HepG2 (cell line): ENCODE measurements at regions not wholly inside any gene's neighbourhood (a gene's known extent, or its start where the extent isn't known, plus 50 kb on each side); places are given as distances from the start of the nearest gene placed in this dataset.

Source experiments
- ARNT ChIP-seq: fragments of 450-650 bp; IDR thresholded peaks from 2 replicates; pipeline ENCODE4 v1.6.1; 2017
- CTCF ChIP-seq: sonication (generic); formaldehyde crosslinking; IDR thresholded peaks from 2 replicates; pipeline ENCODE4 v1.5.0; 2020; ENCODE audit warnings: mild to moderate bottlenecking, missing genetic modification reagents, moderate library complexity
- FOXP4 ChIP-seq: sonication (generic); formaldehyde crosslinking; IDR thresholded peaks from 2 replicates; pipeline ENCODE4 v1.4.0; 2020; ENCODE audit warnings: missing genetic modification reagents
- PAWR ChIP-seq: sonication (generic); formaldehyde crosslinking; IDR thresholded peaks from 2 replicates; pipeline ENCODE4 v1.4.0; 2020; ENCODE audit warnings: missing genetic modification reagents, mild to moderate bottlenecking, borderline replicate concordance
- PHF21A ChIP-seq: sonication (generic); formaldehyde crosslinking; IDR thresholded peaks from 2 replicates; pipeline ENCODE4 v1.5.0; 2020; ENCODE audit warnings: mild to moderate bottlenecking, missing genetic modification reagents
- RBFOX2 ChIP-seq: fragments of 200-400 bp; formaldehyde crosslinking; IDR thresholded peaks from 2 replicates; pipeline ENCODE4 v1.6.1; 2017; ENCODE audit warnings: low read depth, mild to moderate bottlenecking, low read length
- SNAPC4 ChIP-seq: sonication (generic); formaldehyde crosslinking; IDR thresholded peaks from 2 replicates; pipeline ENCODE4 v1.4.0; 2020; ENCODE audit warnings: mild to moderate bottlenecking, missing genetic modification reagents
- TAF15 ChIP-seq: fragments of 200-400 bp; formaldehyde crosslinking; IDR thresholded peaks from one replicate; pipeline ENCODE4 v1.6.1; 2018; ENCODE audit warnings: mild to moderate bottlenecking, low read depth, low read length; ENCODE audit not compliant: poor library complexity, severe bottlenecking
- XRCC5 ChIP-seq: fragments of 200-400 bp; formaldehyde crosslinking; optimal IDR thresholded peaks from 2 replicates; pipeline ENCODE3; 2017; ENCODE audit warnings: mild to moderate bottlenecking, low read length
- ZFP36 ChIP-seq: fragments of 150-350 bp; IDR thresholded peaks from 2 replicates; pipeline ENCODE4 v1.6.1; 2018; ENCODE audit warnings: borderline replicate concordance, low read length, low read depth; ENCODE audit not compliant: partially characterized antibody
- ZFP41 ChIP-seq: sonication (generic); formaldehyde crosslinking; IDR thresholded peaks from 2 replicates; pipeline ENCODE4 v1.4.0; 2020; ENCODE audit warnings: mild to moderate bottlenecking, missing genetic modification reagents, borderline replicate concordance
- ZKSCAN1 ChIP-seq: fragments of 150-350 bp; IDR thresholded peaks from 2 replicates; pipeline ENCODE4 v1.6.1; 2014; ENCODE audit warnings: low read length
- ZMAT3 ChIP-seq: sonication (generic); formaldehyde crosslinking; conservative IDR thresholded peaks from 2 replicates; pipeline ENCODE4 v1.7.0; 2021; ENCODE audit warnings: missing genetic modification reagents
- ZMYM3 ChIP-seq: sonication (generic); formaldehyde crosslinking; IDR thresholded peaks from 2 replicates; pipeline ENCODE4 v1.5.1; 2020; ENCODE audit warnings: mild to moderate bottlenecking, missing genetic modification reagents
- ZNF121 ChIP-seq: sonication (generic); formaldehyde crosslinking; IDR thresholded peaks from 2 replicates; pipeline ENCODE4 v1.5.0; 2020; ENCODE audit warnings: mild to moderate bottlenecking, missing genetic modification reagents
- ZNF20 ChIP-seq: sonication (generic); formaldehyde crosslinking; IDR thresholded peaks from 2 replicates; pipeline ENCODE4 v1.4.0; 2020; ENCODE audit warnings: mild to moderate bottlenecking, moderate library complexity, missing genetic modification reagents
- ZNF317 ChIP-seq: sonication (generic); formaldehyde crosslinking; IDR thresholded peaks from 2 replicates; pipeline ENCODE4 v1.5.0; 2020; ENCODE audit warnings: mild to moderate bottlenecking, missing genetic modification reagents
- ZNF567 ChIP-seq: sonication (generic); formaldehyde crosslinking; IDR thresholded peaks from 2 replicates; pipeline ENCODE4 v1.8.1; 2023; ENCODE audit warnings: mild to moderate bottlenecking, missing genetic modification reagents, borderline replicate concordance
- ZNF569 ChIP-seq: sonication (generic); formaldehyde crosslinking; IDR thresholded peaks from 2 replicates; pipeline ENCODE4 v1.5.0; 2020; ENCODE audit warnings: mild to moderate bottlenecking, missing genetic modification reagents, moderate library complexity, borderline replicate concordance
- ZNF616 ChIP-seq: sonication (generic); formaldehyde crosslinking; IDR thresholded peaks from 2 replicates; pipeline ENCODE4 v1.5.0; 2020; ENCODE audit warnings: low read depth, mild to moderate bottlenecking, missing genetic modification reagents
- TF ChIP-seq, protein P1 (sequence below): sonication (generic); formaldehyde crosslinking; IDR thresholded peaks from 2 replicates; pipeline ENCODE4 v1.4.0; 2020; ENCODE audit warnings: missing genetic modification reagents

DNA sequence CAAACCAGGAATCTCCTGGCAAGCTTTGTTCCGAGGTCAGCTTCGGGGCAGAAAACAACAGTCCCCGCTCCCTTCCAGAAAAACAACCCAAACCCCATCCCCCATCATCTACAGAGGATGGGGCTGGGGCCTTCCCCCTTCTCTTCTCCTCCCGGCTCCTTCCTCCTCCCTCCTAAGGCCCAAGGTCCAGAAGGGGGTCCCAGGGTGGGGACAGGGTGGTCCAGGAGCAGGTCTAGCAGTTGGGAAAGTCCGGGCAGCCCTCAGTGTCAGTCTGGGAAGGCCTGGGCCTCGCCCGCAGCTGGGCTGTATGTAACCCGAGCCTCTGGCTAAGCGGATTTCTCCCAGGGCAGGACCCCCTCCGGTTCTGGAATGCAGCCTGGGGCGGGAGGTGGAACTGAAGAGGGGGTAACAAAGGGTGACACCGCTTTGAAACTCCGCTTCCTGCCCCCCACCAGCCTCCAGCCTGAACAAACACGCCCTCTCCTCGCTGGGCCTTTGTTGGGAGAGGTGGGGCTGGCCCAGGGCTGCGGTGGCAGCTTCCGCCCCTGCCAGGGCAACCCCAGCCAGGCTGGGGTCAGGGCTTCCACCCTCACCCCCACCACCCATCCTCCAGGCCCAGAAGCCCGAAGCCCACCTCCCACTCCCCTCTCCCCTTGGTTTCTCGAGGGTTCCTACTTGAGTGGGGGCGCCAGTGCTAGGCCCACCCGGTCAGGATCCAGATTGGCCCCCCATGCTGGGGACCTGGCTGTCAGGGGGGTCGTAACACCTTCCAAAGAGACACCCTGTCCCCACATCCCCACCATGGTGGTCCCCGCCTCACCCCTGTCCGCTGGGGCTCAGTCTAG lies 63.5 kb downstream of the C9orf50 start (continued):
- TF ChIP-seq ZFP36 (no peak), SNAPC4 (no peak; the same call in 1 of the 2 replicates), ZNF567 (peak; percentile 53), FOXP4 (peak; percentile 94), ZMYM3 (CRISPR knock-in tag) (peak; percentile 92), ZMAT3 (CRISPR knock-in tag) (peak; percentile 71), ZNF20 (CRISPR knock-in tag) (no peak), RBFOX2 (peak; percentile 64), ZNF121 (0 out of 2 replicates have a peak, but pooled peaks have one; percentile 34), PAWR (CRISPR knock-in tag) (0 out of 2 replicates have a peak, but pooled peaks have one; percentile 82), ZKSCAN1 (no peak), CTCF (CRISPR knock-in tag) (0 out of 2 replicates have a peak, but pooled peaks have one; percentile 5), TAF15 (peak; percentile 35), PHF21A (CRISPR knock-in tag) (peak; percentile 99), ZNF569 (CRISPR knock-in tag) (no peak), ZFP41 (CRISPR knock-in tag) (peak; percentile 32; the same call in 1 of the 2 replicates), XRCC5 (peak; percentile 93), ARNT (no peak), ZNF616 (no peak), ZNF317 (peak; percentile 83; the same call in 1 of the 2 replicates)
- TF ChIP-seq, protein P1, sequence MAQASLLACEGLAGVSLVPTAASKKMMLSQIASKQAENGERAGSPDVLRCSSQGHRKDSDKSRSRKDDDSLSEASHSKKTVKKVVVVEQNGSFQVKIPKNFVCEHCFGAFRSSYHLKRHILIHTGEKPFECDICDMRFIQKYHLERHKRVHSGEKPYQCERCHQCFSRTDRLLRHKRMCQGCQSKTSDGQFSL (CRISPR knock-in tag): peak; percentile 79
